ENCODE measurements at regions not wholly inside any gene's neighbourhood (a gene's known extent, or its start where the extent isn't known, plus 50 kb on each side); places are given as distances from the start of the nearest gene placed in this dataset.

- H3K27me3 ChIP-seq (ENCODE audit: control insufficient read depth, insufficient read depth, low read length) = no peaks in the 10 kb centered on the region
- H3K4me3 ChIP-seq (ENCODE audit: insufficient read depth, low read depth, low read length) = no peak overlapping the region
- H3K36me3 ChIP-seq (replicated peaks; ENCODE audit: control insufficient read depth, insufficient read depth, low read length) = no peaks in the 10 kb centered on the region
- no peak for DNase-seq
These were observed 682.4 kb downstream of the RNF144A start for GRCh38 chr2:7599462-7600258.

- no peak overlapping the region for H3K4me3 ChIP-seq (ENCODE audit: insufficient read depth, low read depth, low read length)
- no peaks in the 10 kb centered on the region for H3K27me3 ChIP-seq (ENCODE audit: control insufficient read depth, insufficient read depth, low read length)
- no peaks in the 10 kb centered on the region for H3K36me3 ChIP-seq (replicated peaks; ENCODE audit: control insufficient read depth, insufficient read depth, low read length)
- DNase-seq = no peak
These were observed 684.8 kb downstream of the RNF144A start for GRCh38 chr2:7601990-7602389.

GRCh38 chr2:7604456-7604855 is 687.2 kb downstream of the RNF144A start:
- DNase-seq = no peak
- H3K4me3 ChIP-seq (ENCODE audit: insufficient read depth, low read depth, low read length) = no peak overlapping the region

GRCh38 chr2:7607441-7608173 is 690.4 kb downstream of the RNF144A start:
- H3K27me3 ChIP-seq (ENCODE audit: control insufficient read depth, insufficient read depth, low read length) = no peaks in the 10 kb centered on the region
- no peak overlapping the region for H3K4me3 ChIP-seq (ENCODE audit: insufficient read depth, low read depth, low read length)
- no peaks in the 10 kb centered on the region for H3K36me3 ChIP-seq (replicated peaks; ENCODE audit: control insufficient read depth, insufficient read depth, low read length)
- DNase-seq = no peak

More at GRCh38 chr2:7604456-7604855, 687.2 kb downstream of the RNF144A start:
- H3K36me3 ChIP-seq (replicated peaks; ENCODE audit: control insufficient read depth, insufficient read depth, low read length) = no peaks in the 10 kb centered on the region
- no peaks in the 10 kb centered on the region for H3K27me3 ChIP-seq (ENCODE audit: control insufficient read depth, insufficient read depth, low read length)

GRCh38 chr2:7609556-7609955 is 692.3 kb downstream of the RNF144A start:
- no peak overlapping the region for H3K4me3 ChIP-seq (ENCODE audit: insufficient read depth, low read depth, low read length)
- no peaks in the 10 kb centered on the region for H3K36me3 ChIP-seq (replicated peaks; ENCODE audit: control insufficient read depth, insufficient read depth, low read length)
- DNase-seq = no peak
- no peaks in the 10 kb centered on the region for H3K27me3 ChIP-seq (ENCODE audit: control insufficient read depth, insufficient read depth, low read length)

GRCh38 chr2:7609974-7610373 is 692.8 kb downstream of the RNF144A start:
- no peak for DNase-seq
- Histone ChIP-seq H3K4me3 (ENCODE audit: insufficient read depth, low read depth, low read length) (no peak overlapping the region), H3K36me3 (replicated peaks; ENCODE audit: control insufficient read depth, insufficient read depth, low read length) (no peaks in the 10 kb centered on the region), H3K27me3 (ENCODE audit: control insufficient read depth, insufficient read depth, low read length) (no peaks in the 10 kb centered on the region)

GRCh38 chr2:7611750-7612149 is 694.5 kb downstream of the RNF144A start:
- no peaks in the 10 kb centered on the region for H3K36me3 ChIP-seq (replicated peaks; ENCODE audit: control insufficient read depth, insufficient read depth, low read length)
- no peak for DNase-seq
- no peaks in the 10 kb centered on the region for H3K27me3 ChIP-seq (ENCODE audit: control insufficient read depth, insufficient read depth, low read length)
- H3K4me3 ChIP-seq (ENCODE audit: insufficient read depth, low read depth, low read length) = no peak overlapping the region

- Histone ChIP-seq H3K4me3 (ENCODE audit: insufficient read depth, low read depth, low read length) (no peak overlapping the region), H3K36me3 (replicated peaks; ENCODE audit: control insufficient read depth, insufficient read depth, low read length) (no peaks in the 10 kb centered on the region), H3K27me3 (ENCODE audit: control insufficient read depth, insufficient read depth, low read length) (no peaks in the 10 kb centered on the region)
- DNase-seq = no peak
These were observed 695.8 kb downstream of the RNF144A start for GRCh38 chr2:7612969-7613368.

- DNase-seq = no peak
- Histone ChIP-seq H3K27me3 (ENCODE audit: control insufficient read depth, insufficient read depth, low read length) (no peaks in the 10 kb centered on the region), H3K4me3 (ENCODE audit: insufficient read depth, low read depth, low read length) (no peak overlapping the region), H3K36me3 (replicated peaks; ENCODE audit: control insufficient read depth, insufficient read depth, low read length) (no peaks in the 10 kb centered on the region)
These were observed 696.6 kb downstream of the RNF144A start for GRCh38 chr2:7613831-7614230.

- Histone ChIP-seq H3K4me3 (ENCODE audit: insufficient read depth, low read depth, low read length) (no peak overlapping the region), H3K36me3 (replicated peaks; ENCODE audit: control insufficient read depth, insufficient read depth, low read length) (no peaks in the 10 kb centered on the region), H3K27me3 (ENCODE audit: control insufficient read depth, insufficient read depth, low read length) (no peaks in the 10 kb centered on the region)
- DNase-seq = no peak
These were observed 700.8 kb downstream of the RNF144A start for GRCh38 chr2:7618031-7618430.

GRCh38 chr2:7619203-7619970 is 702.2 kb downstream of the RNF144A start:
- Histone ChIP-seq H3K36me3 (replicated peaks; ENCODE audit: control insufficient read depth, insufficient read depth, low read length) (no peaks in the 10 kb centered on the region), H3K4me3 (ENCODE audit: insufficient read depth, low read depth, low read length) (no peak overlapping the region), H3K27me3 (ENCODE audit: control insufficient read depth, insufficient read depth, low read length) (no peaks in the 10 kb centered on the region)
- DNase-seq = no peak

- no peaks in the 10 kb centered on the region for H3K27me3 ChIP-seq (ENCODE audit: control insufficient read depth, insufficient read depth, low read length)
- no peak overlapping the region for H3K4me3 ChIP-seq (ENCODE audit: insufficient read depth, low read depth, low read length)
- no peak for DNase-seq
- no peaks in the 10 kb centered on the region for H3K36me3 ChIP-seq (replicated peaks; ENCODE audit: control insufficient read depth, insufficient read depth, low read length)
These were observed 703.0 kb downstream of the RNF144A start for GRCh38 chr2:7620255-7620654.

- Histone ChIP-seq H3K4me3 (ENCODE audit: insufficient read depth, low read depth, low read length) (no peak overlapping the region), H3K27me3 (ENCODE audit: control insufficient read depth, insufficient read depth, low read length) (no peaks in the 10 kb centered on the region), H3K36me3 (replicated peaks; ENCODE audit: control insufficient read depth, insufficient read depth, low read length) (no peaks in the 10 kb centered on the region)
- no peak for DNase-seq
These were observed 704.0 kb downstream of the RNF144A start for GRCh38 chr2:7621018-7621814.
